Chondrocyte (in vitro differentiated cells): ENCODE measurements at regions not wholly inside any gene's neighbourhood (a gene's known extent, or its start where the extent isn't known, plus 50 kb on each side); places are given as distances from the start of the nearest gene placed in this dataset.

Source experiments
- DNase-seq: peaks from one replicate; pipeline ENCODE4 v3.0.0; 2021; ENCODE audit warnings: mixed read lengths, low spot score
- H3K27ac Mint-ChIP-seq: one replicate; pipeline ENCODE4 v1.8.0; 2021; ENCODE audit warnings: mild to moderate bottlenecking, moderate library complexity, mixed read lengths; ENCODE audit not compliant: unreplicated experiment
- H3K27me3 Mint-ChIP-seq: 2 replicates; pipeline ENCODE4 v1.8.0; 2021; ENCODE audit warnings: low read depth, mixed read lengths
- H3K36me3 Mint-ChIP-seq: 2 replicates; pipeline ENCODE4 v1.8.0; 2021; ENCODE audit warnings: low read depth, mixed read lengths
- H3K4me1 Mint-ChIP-seq: 2 replicates; pipeline ENCODE4 v1.8.0; 2021; ENCODE audit warnings: low read depth, mild to moderate bottlenecking, mixed read lengths
- H3K4me3 Mint-ChIP-seq: one replicate; pipeline ENCODE4 v1.8.0; 2021; ENCODE audit warnings: mild to moderate bottlenecking, moderate library complexity, mixed read lengths; ENCODE audit not compliant: unreplicated experiment
- H3K9me3 Mint-ChIP-seq: 2 replicates; pipeline ENCODE4 v1.8.0; 2021; ENCODE audit warnings: low read depth, mixed read lengths
- CTCF ChIP-seq: fragments of 200-600 bp; sonication (generic); IDR thresholded peaks from 2 replicates; pipeline ENCODE4 v1.5.0; 2021; ENCODE audit warnings: antibody characterized with exemption, mild to moderate bottlenecking, moderate library complexity

- no peaks in the 10 kb centered on the region for H3K4me1 Mint-ChIP-seq
- TF ChIP-seq CTCF: no peak
- peaks cover 17% of the 10 kb centered on the region for H3K27me3 Mint-ChIP-seq
- H3K27ac Mint-ChIP-seq: no peak overlapping the region
- no peaks in the 10 kb centered on the region for H3K36me3 Mint-ChIP-seq
- no peak overlapping the region for H3K4me3 Mint-ChIP-seq
- DNase-seq: no peak
- no peaks in the 10 kb centered on the region for H3K9me3 Mint-ChIP-seq
These were observed 1241.7 kb downstream of the GATA3 start for GRCh38 chr10:9296190-9296589.

- Mint-ChIP-seq H3K4me3 (no peak overlapping the region), H3K4me1 (no peaks in the 10 kb centered on the region), H3K27me3 (peaks cover 17% of the 10 kb centered on the region), H3K9me3 (no peaks in the 10 kb centered on the region), H3K27ac (no peak overlapping the region), H3K36me3 (no peaks in the 10 kb centered on the region)
- DNase-seq: no peak
- no peak for TF ChIP-seq CTCF
These were observed 1243.1 kb downstream of the GATA3 start for GRCh38 chr10:9297580-9297979.

GRCh38 chr10:9299966-9300365 lies 1245.5 kb downstream of the GATA3 start:
- Mint-ChIP-seq H3K36me3 (no peaks in the 10 kb centered on the region), H3K4me1 (no peaks in the 10 kb centered on the region), H3K4me3 (no peak overlapping the region), H3K27ac (no peak overlapping the region), H3K9me3 (no peaks in the 10 kb centered on the region), H3K27me3 (peaks cover 20% of the 10 kb centered on the region)
- no peak for TF ChIP-seq CTCF
- DNase-seq: no peak

GRCh38 chr10:9301148-9301547 lies 1246.7 kb downstream of the GATA3 start:
- H3K27ac Mint-ChIP-seq: no peak overlapping the region
- no peak overlapping the region for H3K4me3 Mint-ChIP-seq
- H3K4me1 Mint-ChIP-seq: no peaks in the 10 kb centered on the region
- no peaks in the 10 kb centered on the region for H3K36me3 Mint-ChIP-seq
- peak; percentile 57 for TF ChIP-seq CTCF
- DNase-seq: no peak
- H3K9me3 Mint-ChIP-seq: no peaks in the 10 kb centered on the region
- H3K27me3 Mint-ChIP-seq: peaks cover 14% of the 10 kb centered on the region

- Mint-ChIP-seq H3K27ac (no peak overlapping the region), H3K36me3 (no peaks in the 10 kb centered on the region), H3K27me3 (peaks cover 10% of the 10 kb centered on the region), H3K4me3 (no peak overlapping the region), H3K4me1 (no peaks in the 10 kb centered on the region), H3K9me3 (no peaks in the 10 kb centered on the region)
- no peak for TF ChIP-seq CTCF
- DNase-seq: no peak
These were observed 1247.1 kb downstream of the GATA3 start for GRCh38 chr10:9301554-9301953.
